PC-3 (cell line): ENCODE measurements at regions not wholly inside any gene's neighbourhood (a gene's known extent, or its start where the extent isn't known, plus 50 kb on each side); places are given as distances from the start of the nearest gene placed in this dataset.

ENCODE experiments used
- CTCF ChIP-seq: fragments of 300-600 bp; sonication (generic); conservative IDR thresholded peaks from 2 replicates; pipeline ENCODE4 v1.5.1; 2017; ENCODE audit warnings: antibody characterized with exemption, low read depth, mild to moderate bottlenecking, low read length
- EZH2 ChIP-seq: fragments of 300-600 bp; sonication (generic); IDR thresholded peaks from one replicate; pipeline ENCODE4 v1.6.1; 2017; ENCODE audit warnings: antibody characterized with exemption, mild to moderate bottlenecking, low read length; ENCODE audit not compliant: unreplicated experiment
- EZH2phosphoT487 ChIP-seq: fragments of 300-600 bp; sonication (generic); IDR thresholded peaks from 2 replicates; pipeline ENCODE4 v1.6.1; 2018; ENCODE audit warnings: mild to moderate bottlenecking, antibody characterized with exemption, low read length, borderline replicate concordance

DNA sequence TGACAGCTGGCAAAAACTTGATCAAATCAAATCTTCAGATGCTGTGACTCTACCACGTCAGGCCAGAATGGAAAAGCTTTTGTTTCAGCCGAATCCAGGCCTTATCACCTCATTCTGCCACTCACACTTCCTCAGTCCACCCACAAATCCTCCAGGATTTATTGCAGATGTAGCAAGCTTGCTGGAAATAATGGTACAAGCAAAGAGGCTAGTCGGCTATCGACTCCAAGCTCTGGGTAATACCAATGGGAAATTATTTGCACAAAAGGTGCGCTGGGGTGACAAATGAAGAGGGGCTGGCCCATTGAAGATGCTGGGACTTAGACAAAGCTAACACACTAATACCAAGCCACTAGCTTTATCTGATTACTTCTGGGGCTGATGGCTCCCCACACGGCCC is 250.5 kb downstream of the ASCL1 start:
- no peak for TF ChIP-seq EZH2
- TF ChIP-seq CTCF: no peak
- no peak for TF ChIP-seq EZH2phosphoT487
